GM23338 (cell line): ENCODE measurements at regions not wholly inside any gene's neighbourhood (a gene's known extent, or its start where the extent isn't known, plus 50 kb on each side); places are given as distances from the start of the nearest gene placed in this dataset.

Experiments
- ATAC-seq: fragments of 200-7000 bp; cut with Tn5 transposase; 3 replicates; pipeline ENCODE4 v1.9.1; 2020
- DNase-seq: peaks from one replicate; pipeline ENCODE4 v3.0.0-alpha.2; 2015; ENCODE audit warnings: low spot score
- H2AFZ ChIP-seq: fragments of 200-600 bp; sonication (generic); 2 replicates; pipeline ENCODE4 v1.8.0; 2016; ENCODE audit warnings: antibody characterized with exemption, mild to moderate bottlenecking, moderate library complexity
- H3F3A ChIP-seq: fragments of 200-600 bp; sonication (generic); replicated peaks from 2 replicates; pipeline ENCODE4 v1.8.0; 2017; ENCODE audit warnings: antibody characterized with exemption, mixed run types, low read depth
- H3K27ac ChIP-seq: fragments of 200-600 bp; sonication (generic); 2 replicates; pipeline ENCODE4 v1.6.1; 2016; ENCODE audit warnings: low read depth
- H3K27me3 ChIP-seq: fragments of 200-600 bp; sonication (generic); 2 replicates; pipeline ENCODE4 v1.8.0; 2016; ENCODE audit warnings: mild to moderate bottlenecking, mixed run types, moderate library complexity; ENCODE audit not compliant: insufficient read depth
- H3K36me3 ChIP-seq: fragments of 200-600 bp; sonication (generic); 2 replicates; pipeline ENCODE4 v1.8.0; 2016; ENCODE audit warnings: mild to moderate bottlenecking; ENCODE audit not compliant: insufficient read depth
- H3K4me1 ChIP-seq: fragments of 200-600 bp; sonication (generic); 2 replicates; pipeline ENCODE4 v1.8.0; 2016; ENCODE audit warnings: mild to moderate bottlenecking, moderate library complexity; ENCODE audit not compliant: insufficient read depth
- H3K4me2 ChIP-seq: fragments of 200-600 bp; sonication (generic); 2 replicates; pipeline ENCODE4 v1.7.1; 2017; ENCODE audit warnings: mixed run types
- H3K4me3 ChIP-seq: fragments of 200-600 bp; sonication (generic); 2 replicates; pipeline ENCODE4 v1.6.1; 2016; ENCODE audit warnings: mixed run types
- H3K79me2 ChIP-seq: fragments of 200-600 bp; sonication (generic); replicated peaks from 2 replicates; pipeline ENCODE4 v1.8.0; 2017; ENCODE audit warnings: mild to moderate bottlenecking; ENCODE audit not compliant: insufficient read depth
- H3K9me2 ChIP-seq: fragments of 200-600 bp; sonication (generic); 2 replicates; pipeline ENCODE4 v1.8.0; 2017; ENCODE audit not compliant: insufficient read depth
- H4K20me1 ChIP-seq: fragments of 200-600 bp; sonication (generic); replicated peaks from 2 replicates; pipeline ENCODE4 v1.8.0; 2017; ENCODE audit warnings: mild to moderate bottlenecking; ENCODE audit not compliant: insufficient read depth
- H3K27ac Mint-ChIP-seq: 2 replicates; pipeline ENCODE4 v1.8.0; 2020; ENCODE audit warnings: inconsistent platforms, mild to moderate bottlenecking, moderate library complexity, mixed read lengths
- H3K27me3 Mint-ChIP-seq: 3 replicates; pipeline ENCODE4 v1.8.0; 2022; ENCODE audit warnings: low read depth, mild to moderate bottlenecking, moderate library complexity, mixed read lengths, inconsistent platforms; ENCODE audit not compliant: insufficient read depth, poor library complexity
- H3K36me3 Mint-ChIP-seq: 3 replicates; pipeline ENCODE4 v1.8.0; 2021; ENCODE audit warnings: low read depth, mild to moderate bottlenecking, inconsistent platforms, moderate library complexity, mixed read lengths
- H3K4me1 Mint-ChIP-seq: 3 replicates; pipeline ENCODE4 v1.8.0; 2020; ENCODE audit warnings: mild to moderate bottlenecking, inconsistent platforms, mixed read lengths
- H3K4me3 Mint-ChIP-seq: 3 replicates; pipeline ENCODE4 v1.8.0; 2021; ENCODE audit warnings: moderate library complexity, mild to moderate bottlenecking, inconsistent platforms, mixed read lengths
- H3K9me3 Mint-ChIP-seq: 3 replicates; pipeline ENCODE4 v1.8.0; 2020; ENCODE audit warnings: moderate library complexity, mild to moderate bottlenecking, inconsistent platforms, mixed read lengths
- CREB1 ChIP-seq: fragments of 250-450 bp; sonication (Bioruptor Pico); IDR thresholded peaks from 2 replicates; pipeline ENCODE4 v1.5.0; 2020; ENCODE audit warnings: low read depth, mild to moderate bottlenecking, moderate library complexity
- EZH2 ChIP-seq: fragments of 200-600 bp; sonication (generic); IDR thresholded peaks from one replicate; pipeline ENCODE4 v1.8.0; 2017; ENCODE audit warnings: antibody characterized with exemption, mild to moderate bottlenecking, low read depth; ENCODE audit not compliant: unreplicated experiment
- EZH2phosphoT487 ChIP-seq: fragments of 200-600 bp; sonication (generic); IDR thresholded peaks from one replicate; pipeline ENCODE4 v1.8.1; 2018; ENCODE audit warnings: antibody characterized with exemption; ENCODE audit not compliant: unreplicated experiment
- JUNB ChIP-seq: IDR thresholded peaks from one replicate; pipeline ENCODE4 v1.6.1; 2016; ENCODE audit warnings: antibody characterized with exemption; ENCODE audit not compliant: unreplicated experiment
- NANOG ChIP-seq: IDR thresholded peaks from 2 replicates; pipeline ENCODE4 v1.6.1; 2016; ENCODE audit warnings: antibody characterized with exemption, borderline replicate concordance
- POLR2AphosphoS5 ChIP-seq: IDR thresholded peaks from 2 replicates; pipeline ENCODE4 v1.6.1; 2016; ENCODE audit warnings: antibody characterized with exemption, low read depth
- STAT1 ChIP-seq: IDR thresholded peaks from one replicate; pipeline ENCODE4 v1.6.1; 2016; ENCODE audit warnings: antibody characterized with exemption; ENCODE audit not compliant: unreplicated experiment
- ZNF114 ChIP-seq: fragments of 250-450 bp; sonication (Bioruptor Pico); IDR thresholded peaks from 2 replicates; pipeline ENCODE4 v1.5.0; 2020; ENCODE audit warnings: mild to moderate bottlenecking, moderate library complexity
- ZNF331 ChIP-seq: fragments of 250-450 bp; sonication (Bioruptor Pico); IDR thresholded peaks from 2 replicates; pipeline ENCODE4 v1.5.0; 2020; ENCODE audit warnings: low read depth, mild to moderate bottlenecking, moderate library complexity
- ZNF462 ChIP-seq: fragments of 250-450 bp; sonication (Bioruptor Pico); IDR thresholded peaks from 2 replicates; pipeline ENCODE4 v1.5.0; 2020; ENCODE audit warnings: mild to moderate bottlenecking, moderate library complexity
- TF ChIP-seq, protein P1 (sequence below): IDR thresholded peaks from one replicate; pipeline ENCODE4 v1.6.1; 2018; ENCODE audit warnings: antibody characterized with exemption; ENCODE audit not compliant: unreplicated experiment
- TF ChIP-seq, protein P2 (sequence below), 2 experiments: fragments of 200-600 bp in 1 of 2; sonication (generic) in 1 of 2; conservative IDR thresholded peaks; 2 replicates each; pipeline versions ENCODE4 v1.5.1 to v1.6.1; 2016 to 2017; ENCODE audit warnings: antibody characterized with exemption in 2 of 2, low read depth in 2 of 2, mild to moderate bottlenecking in 2 of 2, moderate library complexity in 1 of 2
- TF ChIP-seq, protein P3 (sequence below): IDR thresholded peaks from 2 replicates; pipeline ENCODE4 v1.6.1; 2016; ENCODE audit warnings: antibody characterized with exemption

- TF ChIP-seq ZNF331 (CRISPR knock-in tag), result no peak
- no peak for TF ChIP-seq POLR2AphosphoS5
- no peak for TF ChIP-seq EZH2
- no peak for TF ChIP-seq ZNF462 (CRISPR knock-in tag)
- no peak for TF ChIP-seq CREB1 (CRISPR knock-in tag)
- TF ChIP-seq NANOG, result no peak
- TF ChIP-seq, protein P1, sequence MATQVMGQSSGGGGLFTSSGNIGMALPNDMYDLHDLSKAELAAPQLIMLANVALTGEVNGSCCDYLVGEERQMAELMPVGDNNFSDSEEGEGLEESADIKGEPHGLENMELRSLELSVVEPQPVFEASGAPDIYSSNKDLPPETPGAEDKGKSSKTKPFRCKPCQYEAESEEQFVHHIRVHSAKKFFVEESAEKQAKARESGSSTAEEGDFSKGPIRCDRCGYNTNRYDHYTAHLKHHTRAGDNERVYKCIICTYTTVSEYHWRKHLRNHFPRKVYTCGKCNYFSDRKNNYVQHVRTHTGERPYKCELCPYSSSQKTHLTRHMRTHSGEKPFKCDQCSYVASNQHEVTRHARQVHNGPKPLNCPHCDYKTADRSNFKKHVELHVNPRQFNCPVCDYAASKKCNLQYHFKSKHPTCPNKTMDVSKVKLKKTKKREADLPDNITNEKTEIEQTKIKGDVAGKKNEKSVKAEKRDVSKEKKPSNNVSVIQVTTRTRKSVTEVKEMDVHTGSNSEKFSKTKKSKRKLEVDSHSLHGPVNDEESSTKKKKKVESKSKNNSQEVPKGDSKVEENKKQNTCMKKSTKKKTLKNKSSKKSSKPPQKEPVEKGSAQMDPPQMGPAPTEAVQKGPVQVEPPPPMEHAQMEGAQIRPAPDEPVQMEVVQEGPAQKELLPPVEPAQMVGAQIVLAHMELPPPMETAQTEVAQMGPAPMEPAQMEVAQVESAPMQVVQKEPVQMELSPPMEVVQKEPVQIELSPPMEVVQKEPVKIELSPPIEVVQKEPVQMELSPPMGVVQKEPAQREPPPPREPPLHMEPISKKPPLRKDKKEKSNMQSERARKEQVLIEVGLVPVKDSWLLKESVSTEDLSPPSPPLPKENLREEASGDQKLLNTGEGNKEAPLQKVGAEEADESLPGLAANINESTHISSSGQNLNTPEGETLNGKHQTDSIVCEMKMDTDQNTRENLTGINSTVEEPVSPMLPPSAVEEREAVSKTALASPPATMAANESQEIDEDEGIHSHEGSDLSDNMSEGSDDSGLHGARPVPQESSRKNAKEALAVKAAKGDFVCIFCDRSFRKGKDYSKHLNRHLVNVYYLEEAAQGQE, result no peak
- TF ChIP-seq ZNF114 (CRISPR knock-in tag), result no peak
- TF ChIP-seq EZH2phosphoT487, result no peak
- no peak for TF ChIP-seq STAT1
- TF ChIP-seq, protein P2, sequence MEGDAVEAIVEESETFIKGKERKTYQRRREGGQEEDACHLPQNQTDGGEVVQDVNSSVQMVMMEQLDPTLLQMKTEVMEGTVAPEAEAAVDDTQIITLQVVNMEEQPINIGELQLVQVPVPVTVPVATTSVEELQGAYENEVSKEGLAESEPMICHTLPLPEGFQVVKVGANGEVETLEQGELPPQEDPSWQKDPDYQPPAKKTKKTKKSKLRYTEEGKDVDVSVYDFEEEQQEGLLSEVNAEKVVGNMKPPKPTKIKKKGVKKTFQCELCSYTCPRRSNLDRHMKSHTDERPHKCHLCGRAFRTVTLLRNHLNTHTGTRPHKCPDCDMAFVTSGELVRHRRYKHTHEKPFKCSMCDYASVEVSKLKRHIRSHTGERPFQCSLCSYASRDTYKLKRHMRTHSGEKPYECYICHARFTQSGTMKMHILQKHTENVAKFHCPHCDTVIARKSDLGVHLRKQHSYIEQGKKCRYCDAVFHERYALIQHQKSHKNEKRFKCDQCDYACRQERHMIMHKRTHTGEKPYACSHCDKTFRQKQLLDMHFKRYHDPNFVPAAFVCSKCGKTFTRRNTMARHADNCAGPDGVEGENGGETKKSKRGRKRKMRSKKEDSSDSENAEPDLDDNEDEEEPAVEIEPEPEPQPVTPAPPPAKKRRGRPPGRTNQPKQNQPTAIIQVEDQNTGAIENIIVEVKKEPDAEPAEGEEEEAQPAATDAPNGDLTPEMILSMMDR (conservative IDR thresholded peaks at IDR 0.05; ENCODE audit: low read depth in 2 of 2), result no peak
- TF ChIP-seq JUNB, result no peak
- TF ChIP-seq, protein P3, sequence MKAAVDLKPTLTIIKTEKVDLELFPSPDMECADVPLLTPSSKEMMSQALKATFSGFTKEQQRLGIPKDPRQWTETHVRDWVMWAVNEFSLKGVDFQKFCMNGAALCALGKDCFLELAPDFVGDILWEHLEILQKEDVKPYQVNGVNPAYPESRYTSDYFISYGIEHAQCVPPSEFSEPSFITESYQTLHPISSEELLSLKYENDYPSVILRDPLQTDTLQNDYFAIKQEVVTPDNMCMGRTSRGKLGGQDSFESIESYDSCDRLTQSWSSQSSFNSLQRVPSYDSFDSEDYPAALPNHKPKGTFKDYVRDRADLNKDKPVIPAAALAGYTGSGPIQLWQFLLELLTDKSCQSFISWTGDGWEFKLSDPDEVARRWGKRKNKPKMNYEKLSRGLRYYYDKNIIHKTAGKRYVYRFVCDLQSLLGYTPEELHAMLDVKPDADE, result no peak
- no peaks in the 10 kb centered on the region for H3K27me3 ChIP-seq
- no peak overlapping the region for H3K27ac ChIP-seq
- H3K36me3 Mint-ChIP-seq, result no peaks in the 10 kb centered on the region
- H3F3A ChIP-seq, result no peaks in the 10 kb centered on the region
- peaks cover 4% of the 10 kb centered on the region; the same call in 1 of the 2 replicates for H3K4me1 ChIP-seq
- no peak for DNase-seq
- H3K9me2 ChIP-seq, result peaks cover 24% of the 10 kb centered on the region
- no peak overlapping the region for H3K4me2 ChIP-seq
- no peak for ATAC-seq
- H3K27me3 Mint-ChIP-seq, result no peaks in the 10 kb centered on the region
- H2AFZ ChIP-seq, result no peak overlapping the region
- no peaks in the 10 kb centered on the region for H3K79me2 ChIP-seq
- H3K36me3 ChIP-seq, result no peaks in the 10 kb centered on the region
- no peaks in the 10 kb centered on the region for H4K20me1 ChIP-seq
- H3K9me3 Mint-ChIP-seq, result no peaks in the 10 kb centered on the region
- H3K4me3 ChIP-seq, result no peak overlapping the region
- peaks cover 8% of the 10 kb centered on the region for H3K4me1 Mint-ChIP-seq
- H3K27ac Mint-ChIP-seq, result no peak overlapping the region
- no peak overlapping the region for H3K4me3 Mint-ChIP-seq
These were observed 431.9 kb upstream of the FRG2C start for GRCh38 chr3:75232216-75232615.
